22Rv1 (cell line): ENCODE measurements at regions not wholly inside any gene's neighbourhood (a gene's known extent, or its start where the extent isn't known, plus 50 kb on each side); places are given as distances from the start of the nearest gene placed in this dataset.

Experiments used
- H3K27ac ChIP-seq: fragments of 450-650 bp; 2 replicates; pipeline ENCODE4 v1.5.1; 2017
- ZFX ChIP-seq: fragments of 450-650 bp; IDR thresholded peaks from 2 replicates; pipeline ENCODE4 v1.6.1; 2017; ENCODE audit warnings: antibody characterized with exemption, borderline replicate concordance
- TF ChIP-seq, protein P1 (sequence below): fragments of 450-650 bp; IDR thresholded peaks from 2 replicates; pipeline ENCODE4 v1.5.1; 2017; ENCODE audit warnings: mild to moderate bottlenecking

DNA sequence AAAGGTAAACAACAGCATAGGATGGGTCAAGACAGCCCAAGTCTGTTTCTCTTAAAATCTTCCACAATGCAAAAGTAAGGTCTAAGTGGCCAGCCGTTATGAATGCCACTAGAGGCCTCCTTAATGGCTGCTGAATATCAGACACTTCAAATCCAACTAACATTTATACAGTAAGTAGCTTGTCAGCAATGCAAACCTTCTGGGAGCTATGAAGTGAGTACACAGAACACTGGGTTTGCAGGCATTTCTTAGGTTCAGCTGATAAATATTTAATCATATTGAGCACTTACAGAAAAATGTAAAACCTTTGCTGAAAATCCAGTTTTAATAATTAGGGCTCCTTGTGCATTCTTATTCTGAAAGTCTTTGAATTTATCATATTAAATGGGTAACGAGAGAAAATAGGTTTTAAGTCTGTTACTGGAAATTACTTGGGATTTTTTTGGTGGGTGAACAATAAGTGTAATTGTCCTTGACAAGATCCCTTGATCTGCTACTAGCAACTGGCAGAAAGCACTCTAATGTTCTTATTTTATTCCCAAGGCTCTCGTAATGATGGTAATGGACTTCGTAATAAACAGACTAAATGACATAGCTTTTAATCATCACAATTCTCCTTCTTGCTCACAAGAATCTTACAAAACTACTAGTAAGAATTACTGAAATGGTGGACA lies 141.7 kb upstream of the GPR149 start:
- no peak overlapping the region for H3K27ac ChIP-seq

DNA sequence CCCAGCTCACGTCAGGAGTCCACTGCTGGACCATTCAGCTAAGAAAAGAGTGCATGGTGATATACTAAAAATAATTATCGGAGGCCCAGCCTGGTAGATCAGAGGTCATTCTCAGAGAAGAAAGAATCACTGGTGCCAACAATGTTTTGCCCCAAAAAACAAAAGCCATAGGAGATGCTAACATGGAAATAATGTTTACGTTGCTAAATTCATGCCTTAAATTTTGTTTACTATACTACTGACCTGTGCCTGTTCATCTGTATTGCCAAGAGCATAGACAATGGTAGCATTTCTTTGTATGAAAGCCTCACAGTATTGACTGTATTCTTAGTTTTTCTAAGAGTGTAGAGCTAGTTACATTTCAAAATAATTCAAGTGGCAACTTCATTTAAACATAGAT lies 138.1 kb upstream of the GPR149 start:
- no peak for TF ChIP-seq ZFX
- TF ChIP-seq, protein P1, sequence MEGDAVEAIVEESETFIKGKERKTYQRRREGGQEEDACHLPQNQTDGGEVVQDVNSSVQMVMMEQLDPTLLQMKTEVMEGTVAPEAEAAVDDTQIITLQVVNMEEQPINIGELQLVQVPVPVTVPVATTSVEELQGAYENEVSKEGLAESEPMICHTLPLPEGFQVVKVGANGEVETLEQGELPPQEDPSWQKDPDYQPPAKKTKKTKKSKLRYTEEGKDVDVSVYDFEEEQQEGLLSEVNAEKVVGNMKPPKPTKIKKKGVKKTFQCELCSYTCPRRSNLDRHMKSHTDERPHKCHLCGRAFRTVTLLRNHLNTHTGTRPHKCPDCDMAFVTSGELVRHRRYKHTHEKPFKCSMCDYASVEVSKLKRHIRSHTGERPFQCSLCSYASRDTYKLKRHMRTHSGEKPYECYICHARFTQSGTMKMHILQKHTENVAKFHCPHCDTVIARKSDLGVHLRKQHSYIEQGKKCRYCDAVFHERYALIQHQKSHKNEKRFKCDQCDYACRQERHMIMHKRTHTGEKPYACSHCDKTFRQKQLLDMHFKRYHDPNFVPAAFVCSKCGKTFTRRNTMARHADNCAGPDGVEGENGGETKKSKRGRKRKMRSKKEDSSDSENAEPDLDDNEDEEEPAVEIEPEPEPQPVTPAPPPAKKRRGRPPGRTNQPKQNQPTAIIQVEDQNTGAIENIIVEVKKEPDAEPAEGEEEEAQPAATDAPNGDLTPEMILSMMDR: no peak
- no peak overlapping the region for H3K27ac ChIP-seq

More for the DNA sequence above, 141.7 kb upstream of the GPR149 start:
- TF ChIP-seq ZFX: no peak
- TF ChIP-seq, protein P1: no peak

DNA sequence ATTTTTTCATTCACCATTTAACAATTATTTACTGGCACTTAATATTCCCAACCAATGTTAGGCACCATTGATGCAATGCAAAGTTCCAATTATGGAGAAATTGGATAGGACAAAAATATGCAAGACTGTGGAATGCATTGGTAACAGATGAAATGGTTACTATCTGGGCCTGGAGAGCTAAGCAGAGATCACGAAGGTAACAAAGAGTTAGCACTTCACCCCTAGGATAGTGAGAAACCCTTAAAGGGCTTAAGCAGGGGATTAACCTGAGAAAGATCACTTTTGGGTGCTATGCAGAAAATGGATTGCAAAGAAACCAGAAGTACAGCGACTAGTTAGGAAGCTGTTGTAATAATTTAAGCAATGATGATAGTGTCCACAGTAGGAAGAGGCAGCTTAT lies 129.6 kb upstream of the GPR149 start:
- H3K27ac ChIP-seq: no peak overlapping the region
- TF ChIP-seq ZFX: no peak
- TF ChIP-seq, protein P1: no peak

DNA sequence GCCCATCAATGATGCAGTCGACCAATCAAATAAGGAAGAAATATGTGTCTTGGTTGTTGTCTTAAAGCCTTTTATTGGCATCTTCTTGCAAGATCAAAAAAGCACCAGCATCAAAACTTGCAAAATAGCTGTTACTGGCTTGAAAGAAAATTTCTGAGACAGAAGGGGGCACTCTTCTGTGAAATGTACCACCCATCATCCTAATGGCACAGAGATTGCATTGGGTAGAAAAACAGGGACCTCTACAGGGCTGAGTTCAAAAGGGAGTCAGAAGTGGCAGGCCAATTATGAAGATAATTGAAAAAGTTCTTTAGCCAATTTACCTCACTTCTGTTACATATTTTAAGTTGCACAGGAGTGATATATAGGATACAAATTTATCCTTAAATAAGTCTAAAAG lies 122.3 kb upstream of the GPR149 start:
- TF ChIP-seq, protein P1: peak; percentile 30; the same call in 1 of the 2 replicates
- TF ChIP-seq ZFX: no peak
- H3K27ac ChIP-seq: no peak overlapping the region

DNA sequence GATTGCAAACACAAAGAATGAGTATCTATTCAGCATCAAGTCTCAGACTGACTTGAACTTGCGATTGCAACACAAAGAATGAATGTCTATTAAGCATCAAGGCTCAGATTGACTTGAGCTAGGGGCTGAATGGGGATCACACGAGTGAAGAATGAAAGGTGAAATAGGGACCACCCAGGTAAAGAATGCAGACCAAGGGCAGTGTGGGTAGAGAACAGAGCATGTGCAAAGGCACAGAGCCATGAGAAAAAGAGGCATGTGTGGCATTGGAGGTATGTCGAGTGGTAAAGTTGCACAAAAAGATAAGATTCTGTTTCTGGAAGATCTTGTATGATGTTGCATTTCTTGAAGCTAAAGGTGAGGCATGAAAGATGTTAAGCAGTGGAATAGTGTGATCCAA lies 119.4 kb upstream of the GPR149 start:
- H3K27ac ChIP-seq: no peak overlapping the region
- TF ChIP-seq, protein P1: no peak
- TF ChIP-seq ZFX: no peak

DNA sequence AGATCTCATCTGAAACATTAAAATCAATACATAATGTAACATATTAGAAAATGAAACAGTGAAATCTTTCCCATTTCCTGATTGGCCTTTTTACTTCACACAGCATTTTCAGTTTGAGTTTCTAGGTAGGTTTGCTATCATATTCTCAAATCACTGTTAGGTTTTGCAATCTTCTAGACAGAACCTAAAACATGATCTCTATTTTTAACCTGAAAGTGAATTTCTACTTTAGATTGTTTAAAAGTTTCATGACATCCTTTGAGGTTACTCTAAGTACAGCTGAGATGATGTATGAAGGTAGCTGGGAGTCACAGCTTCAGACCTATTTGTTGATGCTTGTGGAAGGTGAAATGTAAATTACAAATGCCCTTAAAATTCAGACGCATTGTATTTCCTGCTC lies 118.4 kb upstream of the GPR149 start:
- TF ChIP-seq, protein P1: no peak
- no peak for TF ChIP-seq ZFX
- no peak overlapping the region for H3K27ac ChIP-seq

DNA sequence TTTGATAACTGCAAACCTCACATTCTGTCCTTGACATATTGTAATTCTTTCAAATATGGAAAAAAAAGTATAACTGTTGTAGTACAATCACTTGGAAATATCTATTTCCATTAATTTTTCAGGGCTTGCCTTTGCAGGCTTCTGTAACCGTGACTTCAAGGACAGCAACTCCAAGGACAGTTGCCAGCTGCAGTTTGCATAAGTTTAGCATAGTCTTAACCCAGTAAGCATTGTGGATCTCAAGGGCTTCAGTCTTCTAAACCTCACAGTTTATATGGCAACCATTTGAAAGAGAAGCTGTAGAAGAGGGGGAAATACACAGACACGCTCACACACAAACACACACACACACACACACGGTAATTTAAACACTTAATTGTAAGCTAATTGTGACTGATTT lies 112.8 kb upstream of the GPR149 start:
- TF ChIP-seq, protein P1: no peak
- TF ChIP-seq ZFX: no peak

More for the DNA sequence above, 112.8 kb upstream of the GPR149 start:
- no peak overlapping the region for H3K27ac ChIP-seq
